ENCODE measurements at regions not wholly inside any gene's neighbourhood (a gene's known extent, or its start where the extent isn't known, plus 50 kb on each side); places are given as distances from the start of the nearest gene placed in this dataset.
"Not testable (repeated sequence)": the region's sequence is repeated elsewhere in the genome, so short reads cannot be mapped to it uniquely, and the experiment has no call there.

- ATAC-seq (ENCODE audit: low FRiP score) = no peak
- DNase-seq (ENCODE audit: low spot score) = no peak
- TF ChIP-seq CTCF (IDR thresholded peaks at IDR 0.05) = no peak
Measured at GRCh38 chr2:219868635-219869034, 241.2 kb downstream of the SLC4A3 start.

DNA sequence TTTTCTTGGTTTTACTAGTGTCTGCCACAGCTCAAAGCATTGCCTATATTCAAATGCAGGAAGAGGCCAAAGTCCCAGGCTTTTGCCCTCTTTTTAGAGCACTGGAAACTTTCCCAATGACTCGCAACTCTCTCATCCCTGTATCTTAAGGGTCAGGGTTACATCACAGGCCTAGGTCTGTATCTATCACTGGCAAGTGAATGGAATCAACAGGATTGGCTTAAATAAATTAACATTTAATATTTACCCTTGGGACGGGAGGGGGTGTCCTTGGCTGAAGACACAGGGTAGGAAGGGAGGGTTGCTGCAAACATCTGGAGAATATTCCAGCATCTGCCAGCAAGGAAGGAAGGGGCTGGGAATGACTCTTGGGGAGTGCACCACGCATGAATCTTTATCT lies 242.6 kb downstream of the SLC4A3 start:
- DNase-seq (ENCODE audit: low spot score) (no peak), ATAC-seq (ENCODE audit: low FRiP score) (no peak)
- TF ChIP-seq CTCF (IDR thresholded peaks at IDR 0.05) = no peak

GRCh38 chr2:219871351-219871750 lies 243.9 kb downstream of the SLC4A3 start:
- no peak for DNase-seq (ENCODE audit: low spot score)
- ATAC-seq (ENCODE audit: low FRiP score) = no peak
- TF ChIP-seq CTCF (IDR thresholded peaks at IDR 0.05) = no peak

DNA sequence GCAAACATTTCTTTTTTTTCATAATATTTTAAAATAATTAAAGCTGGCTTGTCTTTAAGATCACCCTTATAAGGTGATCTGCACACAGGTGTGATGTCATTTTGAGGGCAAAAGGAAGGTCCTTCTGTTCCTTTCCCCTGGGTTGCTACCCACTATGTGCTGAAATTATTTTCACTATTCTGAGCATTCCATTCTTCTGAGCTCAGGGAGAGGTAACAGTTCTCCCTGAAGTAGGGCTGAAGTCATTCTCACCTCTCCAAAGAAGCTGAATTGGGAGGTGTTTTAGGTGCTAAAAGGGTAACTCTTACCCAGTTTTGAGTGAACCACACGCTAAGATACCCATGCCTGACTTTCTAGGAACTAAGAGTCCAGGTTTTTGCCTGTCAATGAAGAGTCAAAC lies 247.6 kb downstream of the SLC4A3 start:
- no peak for ATAC-seq (ENCODE audit: low FRiP score)

DNA sequence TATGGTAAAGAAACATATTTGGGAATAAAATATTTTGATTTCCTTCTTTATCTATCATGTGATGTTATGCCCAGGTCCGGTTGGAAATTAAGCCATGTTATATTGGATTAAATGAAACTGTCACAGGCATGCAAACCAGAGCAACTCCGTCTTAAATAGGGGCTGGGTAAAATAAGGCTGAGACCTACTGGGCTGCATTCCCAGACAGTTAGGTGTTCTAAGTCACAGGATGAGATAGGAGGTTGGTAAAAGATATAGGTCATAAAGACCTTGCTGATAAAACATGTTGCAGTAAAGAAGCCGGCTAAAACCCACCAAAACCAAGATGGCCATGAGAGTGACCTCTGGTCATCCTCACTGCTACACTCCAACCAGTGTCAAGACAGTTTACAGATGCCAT lies 248.6 kb downstream of the SLC4A3 start:
- DNase-seq (ENCODE audit: low spot score); ATAC-seq (ENCODE audit: low FRiP score): not testable (repeated sequence)

More for the DNA sequence above, 247.6 kb downstream of the SLC4A3 start:
- no peak for DNase-seq (ENCODE audit: low spot score)
- TF ChIP-seq CTCF (IDR thresholded peaks at IDR 0.05) = no peak

DNA sequence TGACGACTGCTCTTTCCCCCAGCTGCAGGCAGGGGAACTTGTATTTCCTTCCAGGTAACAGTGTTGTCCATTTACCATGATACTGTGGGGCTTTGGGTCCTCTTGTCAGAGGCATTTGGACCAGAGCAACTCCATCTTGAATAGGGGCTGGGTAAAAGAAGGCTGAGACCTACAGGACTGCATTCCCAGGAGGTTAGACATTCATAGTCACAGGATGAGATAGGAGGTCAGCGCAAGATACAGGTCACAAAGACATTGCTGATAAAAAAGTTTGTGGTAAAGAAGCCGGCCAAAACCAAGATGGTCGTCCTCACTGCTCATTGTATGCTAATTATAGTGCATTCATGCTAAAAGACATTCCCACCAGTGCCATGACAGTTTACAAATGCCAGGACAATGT lies 249.5 kb downstream of the SLC4A3 start:
- no peak for DNase-seq (ENCODE audit: low spot score)
- no peak for ATAC-seq (ENCODE audit: low FRiP score)
- no peak for TF ChIP-seq CTCF (IDR thresholded peaks at IDR 0.05)

DNA sequence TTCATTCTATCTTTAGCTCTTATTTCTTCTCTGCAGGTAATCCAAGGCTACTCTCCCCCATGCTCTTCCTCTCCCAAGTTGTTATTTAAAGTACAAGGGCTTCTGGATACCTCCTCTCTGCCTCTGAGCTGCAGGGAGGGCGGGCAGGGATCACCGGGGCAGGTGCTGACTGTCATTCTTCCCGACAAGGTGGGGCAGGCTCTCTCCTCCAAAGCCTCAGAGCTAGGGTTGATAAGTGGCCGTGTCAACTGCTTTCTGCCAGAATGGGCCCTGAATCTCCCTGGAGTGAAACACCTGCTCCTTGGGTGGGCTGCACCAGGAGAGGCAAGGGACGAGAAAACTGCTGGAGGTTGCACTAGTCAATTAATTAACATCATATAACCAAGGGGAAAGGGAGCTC lies 250.3 kb downstream of the SLC4A3 start:
- no peak for TF ChIP-seq CTCF (IDR thresholded peaks at IDR 0.05)
- DNase-seq (ENCODE audit: low spot score) (no peak), ATAC-seq (ENCODE audit: low FRiP score) (no peak)

- no peak for TF ChIP-seq CTCF (IDR thresholded peaks at IDR 0.05)
- DNase-seq (ENCODE audit: low spot score) = no peak
- no peak for ATAC-seq (ENCODE audit: low FRiP score)
Measured at GRCh38 chr2:219878516-219878915, 251.1 kb downstream of the SLC4A3 start.

All from omental fat pad (tissue), 3 donors.